Umbilical cord (tissue), 1 donor: ENCODE measurements at regions not wholly inside any gene's neighbourhood (a gene's known extent, or its start where the extent isn't known, plus 50 kb on each side); places are given as distances from the start of the nearest gene placed in this dataset.

Experiments used
- DNase-seq: peaks from one replicate; pipeline ENCODE4 v3.0.0-alpha.2; 2015; ENCODE audit warnings: low spot score

DNA sequence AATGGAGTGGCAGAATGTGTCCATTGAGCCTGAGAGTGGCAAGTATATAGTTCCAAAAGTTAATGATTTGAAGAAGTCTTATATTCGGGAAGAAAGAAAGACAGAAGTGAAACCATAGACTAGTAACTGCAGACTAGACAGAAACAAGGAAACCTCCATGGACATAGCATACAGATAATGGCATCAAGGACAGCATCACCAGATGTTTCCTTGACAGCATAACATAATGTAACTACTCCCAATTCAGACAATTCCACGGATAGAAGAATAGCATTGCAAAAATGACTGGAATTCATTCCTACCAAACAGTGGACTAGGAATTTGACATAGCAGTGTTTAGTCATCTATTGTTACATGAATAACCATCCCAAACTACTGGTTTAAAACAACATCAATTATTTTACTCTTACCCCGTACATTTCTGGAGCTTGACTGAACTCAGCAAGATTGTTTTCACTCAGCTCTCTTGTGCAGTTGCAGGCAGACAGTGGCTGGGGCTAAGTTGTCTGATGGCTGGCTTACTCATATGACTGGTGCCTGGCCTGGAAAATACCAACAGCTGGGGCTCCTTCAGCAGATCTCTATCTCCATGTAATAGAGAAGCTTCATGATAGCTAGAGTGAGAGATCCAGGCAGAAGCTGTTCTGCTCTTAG is 109.7 kb upstream of the GADL1 start:
- peak; percentile 50 for DNase-seq

- no peak for DNase-seq
Observed at GRCh38 chr3:31008994-31009393, 114.5 kb upstream of the GADL1 start.

DNA sequence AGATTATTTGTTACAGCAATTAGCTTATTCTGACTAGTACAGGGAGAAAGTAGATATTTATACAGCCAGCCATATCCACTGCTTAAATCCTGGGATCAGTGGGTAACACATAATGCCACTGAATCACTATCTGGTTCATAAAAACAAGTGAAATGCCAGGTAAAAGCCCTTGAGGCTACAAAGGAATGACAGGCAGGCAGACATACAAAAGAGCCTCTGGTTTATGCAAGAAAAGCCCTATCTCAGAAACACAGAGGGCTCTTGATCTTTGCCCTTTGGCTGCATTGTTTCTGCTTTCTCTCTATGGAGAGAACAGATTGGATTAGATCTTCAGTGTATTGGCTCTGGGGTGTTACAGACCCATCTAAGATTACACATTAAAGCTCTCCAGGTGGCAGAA is 115.4 kb upstream of the GADL1 start:
- DNase-seq: peak; percentile 75

- no peak for DNase-seq
Observed at GRCh38 chr3:31010491-31010890, 116.0 kb upstream of the GADL1 start.

- DNase-seq: no peak
Observed at GRCh38 chr3:31011380-31011779, 116.9 kb upstream of the GADL1 start.

DNA sequence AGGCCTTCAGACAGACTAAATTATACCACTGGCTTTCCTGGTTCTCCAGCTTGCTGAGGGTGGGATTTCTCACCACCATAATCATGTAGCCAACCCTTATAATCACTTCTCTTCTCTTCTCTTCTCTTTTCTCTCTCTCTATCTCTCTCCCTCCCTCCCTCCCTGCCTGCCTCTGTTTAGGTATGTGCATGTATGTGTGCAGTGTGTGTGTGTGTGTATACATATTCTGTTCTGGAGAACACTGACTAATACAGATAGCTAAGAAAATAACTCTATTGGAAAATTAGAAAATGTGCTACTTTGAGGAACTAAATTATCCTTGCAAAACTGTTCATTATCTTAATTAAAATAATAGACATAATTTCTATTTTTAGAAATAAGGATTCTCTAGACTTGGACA is 118.6 kb upstream of the GADL1 start:
- no peak for DNase-seq

DNA sequence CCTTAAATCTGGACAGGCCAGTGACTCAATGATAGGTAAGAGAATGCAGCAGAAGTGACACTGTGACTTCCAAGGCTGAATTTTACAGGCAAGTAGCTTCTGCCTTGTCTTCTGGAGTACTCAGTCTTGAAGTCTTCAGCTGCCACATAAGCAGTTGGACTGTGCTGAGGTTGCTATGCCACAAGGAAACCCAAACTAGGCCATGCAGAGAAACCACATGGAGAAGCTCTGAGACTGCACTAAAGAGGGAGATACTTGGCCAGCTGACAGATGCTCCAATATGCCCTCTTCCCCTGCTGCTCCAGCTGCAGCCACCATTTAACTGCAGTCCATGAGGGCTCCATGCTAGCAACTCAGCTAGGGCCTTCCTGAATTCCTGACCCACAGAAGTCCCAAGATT is 119.4 kb upstream of the GADL1 start:
- no peak for DNase-seq

DNA sequence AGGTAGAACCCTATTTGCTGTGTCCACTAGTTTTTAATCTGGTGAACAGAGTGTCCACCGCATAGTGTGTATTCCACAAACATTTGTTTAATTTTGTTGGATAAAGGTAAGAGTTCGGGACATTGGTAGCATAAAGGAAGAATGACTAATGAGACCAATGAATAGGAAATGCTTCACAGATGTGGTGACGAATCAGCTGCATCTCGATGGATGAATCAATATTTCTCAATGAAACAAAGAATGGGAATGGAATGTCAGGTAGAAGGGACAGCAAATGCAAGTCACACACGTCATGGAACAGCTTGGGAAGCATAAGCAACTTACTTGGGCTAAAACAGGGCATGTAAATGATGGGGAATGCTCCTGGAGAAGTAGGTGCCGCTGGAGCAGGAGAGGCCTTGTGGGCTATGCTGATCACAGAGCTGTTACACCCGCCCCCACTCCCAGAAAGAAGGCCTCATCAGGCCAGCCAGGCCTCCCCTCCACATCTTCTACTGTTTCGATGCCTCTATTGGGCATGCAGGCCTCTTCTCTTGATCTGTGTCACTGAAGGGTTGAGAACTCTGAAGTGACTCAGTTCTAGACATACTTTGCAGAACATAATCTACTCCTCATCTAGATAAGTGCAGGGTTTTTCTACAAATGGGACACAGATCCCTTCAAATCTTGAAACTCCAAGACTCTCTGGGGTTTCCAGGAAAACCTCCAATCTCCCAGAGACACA is 120.0 kb upstream of the GADL1 start:
- DNase-seq: no peak

DNA sequence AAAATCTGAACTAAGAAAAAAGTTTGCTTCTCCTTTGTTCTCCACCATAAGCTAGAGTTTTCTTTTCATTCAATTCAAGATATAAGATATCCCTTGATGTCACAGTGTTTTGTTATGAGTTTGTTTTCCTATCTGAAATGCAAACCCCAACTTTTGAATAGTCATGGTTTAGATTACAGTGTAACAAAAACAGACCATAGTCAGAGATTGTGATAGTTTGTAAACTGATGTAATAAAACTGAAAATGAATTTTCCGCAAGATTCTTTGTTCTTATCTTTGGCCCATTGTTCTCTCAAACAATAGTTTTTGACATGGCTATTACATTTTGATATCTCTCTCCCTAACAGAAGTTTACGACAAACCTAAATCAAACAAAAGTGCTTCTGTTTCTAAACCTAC is 121.7 kb upstream of the GADL1 start:
- DNase-seq: no peak

GRCh38 chr3:31022716-31023115 is 128.3 kb upstream of the GADL1 start:
- DNase-seq: no peak

DNA sequence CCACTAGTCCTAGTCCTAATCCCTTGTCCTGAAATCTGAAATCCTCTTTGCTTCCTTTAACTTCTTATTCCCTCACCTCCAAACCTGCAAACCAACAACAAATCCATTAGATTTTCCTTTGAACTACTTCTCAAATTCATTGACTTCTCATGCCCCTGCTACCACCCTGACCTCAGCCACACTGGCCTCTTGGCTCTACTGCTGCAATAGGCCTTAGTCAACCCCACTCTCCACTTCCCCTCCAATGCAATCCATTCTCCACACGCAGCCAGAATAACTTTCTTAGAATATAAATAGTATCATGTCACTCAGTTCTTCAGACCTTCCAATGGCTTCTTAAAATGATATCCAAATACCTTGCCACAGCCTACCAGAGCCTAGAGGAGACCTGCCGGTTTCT is 131.1 kb upstream of the GADL1 start:
- DNase-seq: no peak

- DNase-seq: no peak
Observed at GRCh38 chr3:31027191-31027761, 132.8 kb upstream of the GADL1 start.

- DNase-seq: no peak
Observed at GRCh38 chr3:31027914-31028313, 133.5 kb upstream of the GADL1 start.

DNA sequence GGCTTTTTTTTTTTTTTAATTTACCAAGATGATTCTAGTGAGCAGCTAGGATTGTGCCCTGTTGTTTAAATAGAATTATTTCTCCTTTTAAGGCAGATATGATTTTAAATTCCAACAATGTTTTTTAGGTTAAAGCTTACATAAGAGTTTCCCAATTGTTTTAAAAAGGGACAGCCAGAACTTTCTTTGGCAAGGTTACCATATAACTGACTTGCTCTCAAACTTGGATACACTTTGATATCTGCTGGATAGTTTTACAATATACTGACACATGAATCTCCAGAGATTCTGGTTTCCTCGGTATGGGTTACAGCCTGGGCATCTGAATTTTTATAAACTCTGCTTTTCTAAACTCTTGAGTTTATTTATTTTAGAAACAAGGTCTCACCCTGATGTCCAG is 134.3 kb upstream of the GADL1 start:
- DNase-seq: no peak

DNA sequence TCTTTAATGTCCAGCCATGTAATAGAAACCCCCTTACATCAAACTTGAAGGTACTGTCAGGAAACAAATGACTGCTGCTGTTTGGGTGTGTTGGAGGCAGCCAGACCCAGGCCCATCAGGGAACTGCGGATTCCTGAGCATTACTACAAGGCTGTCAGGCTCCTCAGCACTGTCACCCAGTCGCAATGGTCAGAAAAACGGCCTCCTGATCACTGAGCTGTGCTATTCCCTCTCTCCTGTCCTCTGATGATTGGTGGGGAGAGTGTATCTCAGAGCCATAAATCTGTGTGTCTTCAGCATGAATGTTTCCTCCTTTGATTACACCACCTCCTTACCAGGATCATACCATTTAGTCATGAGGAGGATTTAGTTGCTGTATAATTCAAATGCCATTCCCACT is 135.2 kb upstream of the GADL1 start:
- DNase-seq: no peak

GRCh38 chr3:31035681-31036080 is 141.2 kb upstream of the GADL1 start:
- DNase-seq: peak; percentile 8

GRCh38 chr3:31038086-31038739 is 143.8 kb upstream of the GADL1 start:
- DNase-seq: no peak

DNA sequence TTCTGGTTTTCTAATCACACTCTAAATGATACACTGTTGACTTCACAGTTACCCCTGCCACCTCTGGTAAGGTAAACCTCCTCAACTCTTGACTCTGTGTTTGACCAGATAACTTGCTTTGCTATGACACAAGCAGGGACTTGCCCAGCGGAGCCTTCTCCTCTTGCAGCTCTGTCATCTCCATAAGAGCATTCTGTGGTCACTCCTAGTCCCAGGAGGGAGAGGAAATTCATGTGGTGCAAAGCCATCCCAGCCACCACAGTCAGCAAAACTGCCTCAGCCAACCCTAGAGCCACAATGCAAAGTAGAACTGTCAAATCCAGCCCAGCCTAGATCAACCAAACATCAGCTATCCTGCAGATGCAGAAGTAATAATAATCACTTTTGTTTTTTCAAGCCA is 144.7 kb upstream of the GADL1 start:
- DNase-seq: no peak

GRCh38 chr3:31041161-31041978 is 146.9 kb upstream of the GADL1 start:
- peak; percentile 64 for DNase-seq

DNA sequence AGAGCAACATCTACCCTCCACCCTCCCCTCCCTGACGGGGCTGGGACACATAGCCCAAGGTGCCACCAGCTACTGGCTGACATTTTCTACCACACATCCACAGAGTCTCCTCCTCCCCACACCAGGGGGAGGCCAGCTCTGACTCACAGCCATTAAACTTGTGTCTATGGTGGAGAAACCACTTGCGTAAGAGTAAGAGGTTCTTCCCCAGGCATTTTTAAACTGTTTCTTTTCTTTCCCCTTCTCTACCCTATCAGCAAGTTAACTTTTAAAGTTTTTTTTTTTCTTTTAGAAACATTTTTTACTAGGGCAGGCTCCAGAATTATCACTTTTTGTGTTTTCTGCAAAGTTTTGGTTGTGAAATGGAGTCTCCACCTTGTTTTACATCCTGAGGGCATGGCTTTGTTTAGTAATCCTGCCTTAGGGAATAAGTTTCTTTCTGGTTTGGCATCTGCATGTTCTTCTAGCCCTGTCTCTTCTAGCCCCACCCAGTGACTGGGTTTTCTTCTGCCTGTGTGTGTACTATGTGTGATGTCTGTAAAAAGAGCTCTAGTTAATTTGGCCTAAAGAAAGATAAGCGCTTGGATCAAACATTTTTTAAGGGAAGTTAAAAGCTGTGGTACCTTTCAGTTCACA is 148.8 kb upstream of the GADL1 start:
- no peak for DNase-seq

GRCh38 chr3:31047673-31048072 is 153.2 kb upstream of the GADL1 start:
- DNase-seq: no peak
